ENCODE measurements at regions not wholly inside any gene's neighbourhood (a gene's known extent, or its start where the extent isn't known, plus 50 kb on each side); places are given as distances from the start of the nearest gene placed in this dataset.

DNA sequence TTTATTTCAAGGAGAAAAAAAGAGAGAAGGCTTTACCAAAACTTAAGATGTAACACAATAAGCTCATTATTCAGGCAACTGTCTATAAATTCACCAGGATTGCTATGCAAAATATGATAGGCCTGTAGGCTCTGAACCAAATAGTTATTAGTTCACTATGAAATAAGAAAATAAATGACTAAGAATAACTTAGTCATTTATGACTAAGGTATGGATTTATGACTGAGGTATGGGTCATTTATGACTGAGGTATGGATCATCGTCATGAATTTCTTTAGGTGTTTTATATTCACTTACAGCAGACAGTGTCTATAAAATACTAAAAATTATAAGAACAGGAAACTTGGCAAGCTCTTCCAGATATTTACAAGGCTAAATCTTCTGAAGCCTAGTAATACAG, 52.1 kb upstream of the SNX9 start:
- TF ChIP-seq, protein P1, sequence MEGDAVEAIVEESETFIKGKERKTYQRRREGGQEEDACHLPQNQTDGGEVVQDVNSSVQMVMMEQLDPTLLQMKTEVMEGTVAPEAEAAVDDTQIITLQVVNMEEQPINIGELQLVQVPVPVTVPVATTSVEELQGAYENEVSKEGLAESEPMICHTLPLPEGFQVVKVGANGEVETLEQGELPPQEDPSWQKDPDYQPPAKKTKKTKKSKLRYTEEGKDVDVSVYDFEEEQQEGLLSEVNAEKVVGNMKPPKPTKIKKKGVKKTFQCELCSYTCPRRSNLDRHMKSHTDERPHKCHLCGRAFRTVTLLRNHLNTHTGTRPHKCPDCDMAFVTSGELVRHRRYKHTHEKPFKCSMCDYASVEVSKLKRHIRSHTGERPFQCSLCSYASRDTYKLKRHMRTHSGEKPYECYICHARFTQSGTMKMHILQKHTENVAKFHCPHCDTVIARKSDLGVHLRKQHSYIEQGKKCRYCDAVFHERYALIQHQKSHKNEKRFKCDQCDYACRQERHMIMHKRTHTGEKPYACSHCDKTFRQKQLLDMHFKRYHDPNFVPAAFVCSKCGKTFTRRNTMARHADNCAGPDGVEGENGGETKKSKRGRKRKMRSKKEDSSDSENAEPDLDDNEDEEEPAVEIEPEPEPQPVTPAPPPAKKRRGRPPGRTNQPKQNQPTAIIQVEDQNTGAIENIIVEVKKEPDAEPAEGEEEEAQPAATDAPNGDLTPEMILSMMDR (conservative IDR thresholded peaks at IDR 0.05), result no peak
- no peak for TF ChIP-seq EZH2 (IDR thresholded peaks at IDR 0.05; ENCODE audit: low read depth)
